Forelimb muscle (tissue), 1 donor: ENCODE measurements at regions not wholly inside any gene's neighbourhood (a gene's known extent, or its start where the extent isn't known, plus 50 kb on each side); places are given as distances from the start of the nearest gene placed in this dataset.

Experiments
- DNase-seq: peaks from one replicate; pipeline ENCODE4 v3.0.0-alpha.2; 2013; ENCODE audit warnings: low read depth

DNA sequence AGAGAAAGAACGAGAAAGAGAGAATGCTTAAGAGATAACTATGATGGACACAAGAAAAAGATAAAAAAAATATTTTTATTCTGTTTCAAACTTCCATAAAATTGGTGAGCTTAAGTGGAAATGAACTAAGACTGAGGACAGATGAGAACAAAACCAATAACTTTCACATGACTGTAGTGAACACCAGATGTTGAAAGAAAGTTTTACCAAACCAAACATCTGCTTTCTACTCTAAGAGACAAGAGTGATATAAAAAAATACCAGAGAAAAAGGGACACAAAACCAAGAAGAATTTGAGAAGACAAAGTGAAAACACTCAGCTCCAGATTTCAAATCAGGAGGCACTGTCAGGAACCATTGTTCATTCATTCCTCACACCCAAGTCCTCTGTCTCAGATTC lies 147.9 kb downstream of the IMPG2 start:
- no peak for DNase-seq

GRCh38 chr3:101171681-101172191 lies 148.6 kb downstream of the IMPG2 start:
- DNase-seq = no peak

GRCh38 chr3:101170806-101171558 lies 149.4 kb downstream of the IMPG2 start:
- DNase-seq = no peak

DNA sequence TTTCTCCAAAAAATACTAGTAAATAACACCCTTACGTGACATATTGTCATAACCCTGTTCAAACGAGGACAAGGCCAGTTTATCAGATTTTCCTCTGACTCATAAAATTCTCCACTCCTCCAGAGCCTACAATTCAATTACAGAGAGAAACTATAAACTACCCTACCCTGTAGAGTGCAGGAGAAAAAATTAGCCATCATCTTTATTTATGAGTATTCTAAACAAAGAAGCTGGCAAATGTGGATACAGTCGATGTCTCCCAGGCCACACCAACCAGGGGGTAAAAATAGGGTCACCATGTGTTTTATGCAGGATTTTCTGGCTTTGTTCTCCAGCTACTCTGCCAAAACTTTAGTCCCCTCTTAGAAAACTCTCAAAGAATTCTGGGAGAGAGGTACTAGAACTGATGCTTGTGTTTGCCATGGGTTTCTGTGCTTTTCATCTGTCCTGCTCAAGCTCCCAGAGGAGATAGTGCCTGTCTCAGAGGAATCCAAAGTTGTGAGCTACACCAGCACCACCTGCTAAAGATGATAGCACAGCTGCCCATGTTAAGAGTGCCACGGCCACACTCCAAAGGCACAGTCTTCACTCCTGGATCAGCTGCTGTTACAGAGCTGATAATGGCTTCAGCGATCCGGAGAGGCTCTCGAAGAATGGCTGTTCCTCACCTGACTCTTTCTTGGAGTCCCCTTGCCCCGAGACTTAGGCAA lies 150.2 kb downstream of the IMPG2 start:
- DNase-seq = no peak

GRCh38 chr3:101169516-101169915 lies 150.9 kb downstream of the IMPG2 start:
- no peak for DNase-seq

DNA sequence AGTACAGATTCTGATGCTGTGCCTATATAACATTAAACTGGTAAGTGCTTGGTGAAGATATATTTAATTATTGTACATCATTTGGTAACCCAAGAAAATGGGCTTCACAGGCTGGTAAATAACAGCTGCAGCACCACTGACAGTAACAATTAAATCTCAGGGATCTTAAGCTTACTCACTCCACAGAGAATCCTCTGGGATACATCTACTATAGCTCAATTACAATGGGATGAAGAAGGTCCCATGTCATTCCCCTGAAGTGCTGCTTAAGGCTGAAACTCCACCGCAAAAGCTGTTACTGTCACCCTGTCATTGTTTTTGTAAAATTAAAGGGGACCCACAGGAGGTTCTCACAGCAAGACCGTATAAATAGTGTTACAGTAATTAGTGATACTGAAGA lies 153.0 kb downstream of the IMPG2 start:
- DNase-seq = no peak

DNA sequence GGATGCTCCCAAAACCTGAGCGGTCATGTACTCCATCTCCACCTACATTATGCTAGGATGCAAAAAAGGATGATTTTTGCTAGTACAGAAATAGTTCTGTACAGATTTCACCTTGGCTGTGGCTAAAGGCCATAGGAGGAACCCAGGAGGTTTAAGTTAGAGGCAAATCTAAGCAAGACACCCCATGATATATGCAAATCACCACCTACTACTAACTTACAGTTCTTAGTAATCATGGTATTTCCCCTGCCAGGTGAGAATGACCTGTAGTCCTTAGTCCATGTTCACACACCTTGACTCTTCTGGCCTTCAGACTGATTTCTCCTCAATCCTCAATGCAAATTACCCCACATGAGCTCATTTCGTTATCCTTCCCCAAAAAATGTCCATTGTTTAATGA lies 154.2 kb downstream of the IMPG2 start:
- no peak for DNase-seq

GRCh38 chr3:101163554-101163953 lies 156.8 kb downstream of the IMPG2 start:
- no peak for DNase-seq

DNA sequence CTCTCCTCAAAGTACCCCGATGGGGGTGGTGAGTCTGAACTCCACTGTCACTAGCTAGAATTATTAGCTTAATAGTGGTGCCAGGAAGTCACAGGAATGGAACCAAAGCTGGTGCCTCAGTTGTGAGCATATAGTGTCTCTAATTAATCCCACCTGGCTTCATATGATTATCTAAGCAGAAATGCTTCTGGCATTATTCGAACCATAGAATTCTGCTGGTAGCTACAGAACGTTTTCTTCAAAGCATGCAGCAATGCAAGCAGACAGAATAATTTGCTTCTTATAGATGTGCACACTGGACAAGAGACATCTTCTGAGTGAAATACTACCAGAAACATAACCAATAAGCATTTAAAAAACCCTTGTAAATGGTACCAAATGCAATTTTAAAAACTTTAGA lies 160.9 kb downstream of the IMPG2 start:
- DNase-seq = no peak

- DNase-seq = no peak
These were observed 162.0 kb downstream of the IMPG2 start for GRCh38 chr3:101158374-101158773.

- no peak for DNase-seq
These were observed 163.5 kb downstream of the IMPG2 start for GRCh38 chr3:101156787-101157345.

- DNase-seq = no peak
These were observed 162.6 kb upstream of the ABI3BP start for GRCh38 chr3:101155825-101156224.

GRCh38 chr3:101154401-101154800 lies 161.2 kb upstream of the ABI3BP start:
- DNase-seq = no peak

DNA sequence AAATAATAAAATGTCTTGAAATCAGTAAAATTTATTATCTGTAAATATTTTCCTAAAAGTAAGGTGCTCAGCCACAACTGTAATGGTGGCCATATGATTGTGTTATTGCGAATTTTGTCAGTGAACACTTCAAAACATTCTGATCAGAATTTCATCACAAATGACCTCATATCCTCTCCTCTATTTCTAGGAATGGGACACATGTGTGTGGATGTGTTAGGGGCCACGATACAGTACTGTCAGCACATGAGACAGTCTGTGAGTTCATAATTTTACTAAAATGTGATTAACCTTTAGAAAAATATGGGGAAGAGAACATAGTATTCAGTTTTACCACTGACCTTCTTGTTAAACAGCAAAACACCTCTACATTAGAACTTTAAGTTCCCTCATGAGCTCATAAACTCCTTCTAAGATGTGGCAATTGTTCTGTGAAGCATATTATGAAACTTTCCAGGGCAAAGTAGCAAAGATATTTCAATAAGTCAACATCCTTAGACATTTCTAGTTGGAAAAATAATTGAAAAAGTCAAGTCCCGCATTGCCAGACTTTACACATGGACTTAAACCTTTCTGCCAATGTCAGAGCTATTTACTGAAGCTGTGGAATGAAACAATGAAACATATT lies 158.2 kb upstream of the ABI3BP start:
- no peak for DNase-seq

- no peak for DNase-seq
These were observed 157.3 kb upstream of the ABI3BP start for GRCh38 chr3:101150504-101150903.

DNA sequence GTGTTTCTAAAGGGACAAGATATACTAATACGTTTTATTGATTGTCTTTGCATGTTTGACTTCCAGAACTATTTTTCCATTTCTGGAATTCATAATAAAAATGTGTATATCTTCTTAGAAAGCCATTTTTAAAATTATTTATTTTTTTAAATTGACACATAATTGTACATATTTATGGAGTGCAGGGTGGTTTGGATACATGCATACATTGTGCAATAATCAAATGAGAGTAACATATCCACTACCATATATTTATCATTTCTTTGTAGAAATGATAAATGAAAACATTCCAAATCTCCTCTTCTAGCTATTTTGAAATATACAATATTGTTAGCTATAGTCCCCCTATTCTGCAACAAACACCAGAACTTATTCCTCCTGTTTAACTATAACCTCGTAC lies 156.5 kb upstream of the ABI3BP start:
- DNase-seq = no peak

DNA sequence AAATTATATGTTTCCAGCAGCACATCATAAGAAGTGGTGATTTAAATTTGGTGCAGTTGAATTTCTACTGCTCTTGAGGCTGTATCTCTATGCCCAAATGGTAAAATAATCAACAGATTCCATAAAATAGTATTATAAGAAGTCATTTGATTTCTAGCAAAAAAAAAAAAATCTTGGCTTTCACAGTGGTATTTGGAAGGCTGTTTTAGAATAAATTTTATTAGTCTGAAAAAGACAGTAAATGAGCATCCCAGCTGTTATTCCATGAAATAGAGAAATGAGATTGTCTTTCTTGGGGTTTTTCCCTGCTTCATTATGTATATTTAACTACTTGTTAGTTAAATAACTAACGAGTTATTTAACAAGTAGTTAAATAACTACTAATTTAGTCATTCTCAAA lies 156.0 kb upstream of the ABI3BP start:
- no peak for DNase-seq

DNA sequence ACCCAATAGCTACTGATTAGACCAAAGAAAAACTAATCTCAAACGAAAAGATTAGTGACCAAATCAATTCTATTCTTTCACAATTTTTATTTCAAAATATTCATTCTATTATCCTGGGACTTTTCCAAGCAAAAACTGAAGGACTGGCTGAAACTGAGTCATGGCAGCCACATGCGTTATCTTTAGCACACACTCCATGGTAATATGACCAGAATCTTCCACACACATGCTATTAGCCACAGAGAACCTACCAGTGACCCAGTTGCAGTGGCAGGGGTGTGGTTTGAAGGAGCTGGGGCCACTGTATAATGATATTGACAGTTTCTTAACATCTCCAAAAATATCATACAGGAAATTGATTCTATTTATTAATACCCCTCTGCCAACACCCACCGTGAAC lies 154.8 kb upstream of the ABI3BP start:
- no peak for DNase-seq

DNA sequence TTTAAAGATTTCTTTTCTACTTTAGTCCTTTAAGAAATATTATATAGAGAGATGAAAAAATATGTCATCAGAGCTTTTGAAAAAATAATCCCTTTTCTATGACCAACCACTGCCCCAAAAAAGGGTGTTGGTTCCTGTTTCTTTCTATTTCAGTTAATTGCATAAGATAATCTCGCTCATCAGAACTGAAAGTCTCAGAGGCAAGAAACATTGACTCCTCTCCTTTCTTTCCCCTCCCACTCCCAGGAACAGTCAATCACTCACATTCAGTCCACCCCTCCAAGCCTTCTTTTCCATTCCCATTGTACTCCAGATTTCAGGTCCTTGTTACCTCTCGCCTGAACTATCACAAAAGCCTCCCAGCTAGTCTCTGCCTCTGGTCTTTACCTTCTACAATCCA lies 153.7 kb upstream of the ABI3BP start:
- DNase-seq = no peak

DNA sequence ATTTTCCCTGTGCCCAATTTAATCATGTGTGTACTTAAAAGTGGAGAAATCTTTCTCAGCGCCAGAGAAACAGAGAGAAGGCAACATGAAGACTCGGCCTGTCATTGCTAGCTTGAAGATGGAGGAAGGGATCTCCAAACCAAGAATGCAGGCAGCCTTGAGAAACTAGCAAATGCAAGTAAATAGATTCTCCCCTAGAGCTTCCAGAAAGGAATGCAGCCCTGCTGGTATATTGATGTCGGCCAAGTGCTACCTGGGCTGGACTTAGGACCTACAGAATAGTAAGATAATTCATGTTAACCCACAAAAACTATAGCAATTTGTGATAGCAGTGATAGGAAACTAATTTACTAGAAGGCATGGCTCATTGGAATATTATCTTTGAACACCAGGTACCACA lies 150.9 kb upstream of the ABI3BP start:
- DNase-seq = no peak

- peak; percentile 58 for DNase-seq
These were observed 149.8 kb upstream of the ABI3BP start for GRCh38 chr3:101143012-101143411.

DNA sequence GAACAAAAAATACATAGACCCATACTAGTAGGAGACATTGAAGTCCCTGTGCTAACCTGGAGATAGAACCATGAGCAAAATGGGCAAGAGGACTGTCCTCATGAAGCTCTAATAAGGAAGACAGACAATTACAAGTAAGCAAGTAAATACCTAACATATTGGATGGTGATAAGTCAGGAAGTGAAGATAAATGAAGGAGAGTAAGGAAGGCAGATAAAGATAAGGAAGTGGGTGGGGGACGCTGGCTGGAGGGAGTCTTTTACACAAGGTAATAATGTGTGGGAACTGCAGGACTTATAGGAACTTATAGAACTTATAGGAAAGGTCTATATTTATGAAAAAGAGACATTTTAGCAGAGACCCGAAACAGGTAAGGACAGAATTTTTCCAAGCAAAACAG lies 148.9 kb upstream of the ABI3BP start:
- no peak for DNase-seq

DNA sequence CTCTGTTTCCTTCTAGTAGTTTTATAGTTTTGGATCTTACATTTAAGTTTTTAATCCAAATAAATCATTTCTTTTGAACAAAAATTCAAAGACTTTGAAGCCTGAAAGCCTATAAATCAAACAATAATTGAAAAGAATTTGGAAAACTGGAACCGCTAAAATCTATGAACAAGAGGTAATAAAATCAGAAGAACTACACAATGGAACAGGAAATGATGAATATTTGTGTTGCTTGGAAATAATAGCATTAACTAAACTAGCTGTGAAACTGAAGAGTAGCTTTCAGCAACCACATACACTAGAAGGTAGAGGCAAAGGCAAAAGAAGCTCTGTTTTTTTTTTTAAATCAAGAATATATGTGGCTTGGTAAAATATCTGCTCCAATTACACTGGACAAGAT lies 147.9 kb upstream of the ABI3BP start:
- DNase-seq = no peak
